Ecto neural progenitor cell (in vitro differentiated cells): ENCODE measurements at regions not wholly inside any gene's neighbourhood (a gene's known extent, or its start where the extent isn't known, plus 50 kb on each side); places are given as distances from the start of the nearest gene placed in this dataset.
"Not testable (repeated sequence)": the region's sequence is repeated elsewhere in the genome, so short reads cannot be mapped to it uniquely, and the experiment has no call there.

ENCODE experiments used
- DNase-seq: peaks from one replicate; pipeline ENCODE4 v3.0.0-alpha.2; 2018; ENCODE audit warnings: low spot score

DNA sequence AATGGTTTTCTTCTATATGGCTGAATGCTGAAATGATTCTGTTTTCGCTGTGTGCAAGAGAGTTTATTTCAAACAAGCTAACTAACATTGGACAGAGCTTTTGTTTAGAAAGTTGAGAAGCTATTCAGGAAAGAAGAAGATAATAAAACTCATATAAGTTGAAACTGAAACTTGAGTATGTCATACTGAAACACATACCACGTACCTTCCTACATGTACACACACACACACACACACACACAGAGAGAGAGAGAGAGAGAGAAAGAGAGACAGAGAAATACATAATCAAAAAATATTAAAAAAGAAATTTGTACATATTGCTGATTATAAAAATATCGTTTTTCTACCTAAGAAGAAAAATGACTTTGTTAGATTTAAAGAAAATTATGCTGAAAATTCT, 561.9 kb upstream of the KCND2 start:
- DNase-seq, result no peak

DNA sequence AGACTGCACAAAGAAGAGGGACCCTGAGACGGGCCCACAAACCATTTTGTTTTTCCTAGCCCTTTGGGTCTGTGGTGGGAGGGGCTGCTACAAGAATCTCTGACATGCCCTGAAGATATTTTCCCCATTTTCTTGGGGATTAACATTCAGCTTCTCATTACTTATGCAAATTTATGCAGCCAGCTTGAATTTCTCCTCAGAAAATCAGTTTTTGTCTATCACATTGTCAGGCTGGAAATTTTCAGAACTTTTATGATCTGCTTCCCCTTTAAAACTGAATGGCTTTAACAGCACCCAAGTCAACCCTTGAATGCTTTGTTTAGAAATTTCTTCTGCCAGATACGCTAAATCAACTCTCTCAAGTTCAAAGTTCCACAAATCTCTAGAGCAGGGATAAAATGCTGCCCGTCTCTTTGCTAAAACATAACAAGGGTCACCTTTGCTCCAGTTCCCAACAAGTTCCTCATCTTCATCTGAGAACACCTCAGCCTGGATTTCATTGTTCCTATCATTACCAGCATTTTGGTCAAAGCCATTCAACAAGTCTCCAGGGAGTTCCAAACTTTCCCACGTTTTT, 560.0 kb upstream of the KCND2 start:
- DNase-seq, result no peak

DNA sequence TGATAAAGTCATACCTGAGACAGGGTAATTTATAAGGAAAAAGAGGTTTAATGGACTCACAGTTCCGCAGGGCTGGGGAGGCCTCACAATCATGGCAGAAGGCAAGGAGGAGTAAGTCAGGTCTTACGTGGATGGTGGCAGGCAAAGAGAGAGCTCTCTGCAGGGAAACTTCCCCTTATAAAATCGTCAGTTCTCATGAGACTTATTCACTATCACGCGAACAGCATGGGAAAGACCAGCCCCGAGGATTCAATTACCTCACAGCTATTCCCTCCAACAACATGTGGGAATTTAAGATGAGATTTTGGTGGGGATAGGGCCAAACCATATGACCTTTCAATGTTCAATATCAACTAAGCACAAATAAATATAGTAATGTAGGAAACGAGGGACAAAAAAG, 559.4 kb upstream of the KCND2 start:
- no peak for DNase-seq

DNA sequence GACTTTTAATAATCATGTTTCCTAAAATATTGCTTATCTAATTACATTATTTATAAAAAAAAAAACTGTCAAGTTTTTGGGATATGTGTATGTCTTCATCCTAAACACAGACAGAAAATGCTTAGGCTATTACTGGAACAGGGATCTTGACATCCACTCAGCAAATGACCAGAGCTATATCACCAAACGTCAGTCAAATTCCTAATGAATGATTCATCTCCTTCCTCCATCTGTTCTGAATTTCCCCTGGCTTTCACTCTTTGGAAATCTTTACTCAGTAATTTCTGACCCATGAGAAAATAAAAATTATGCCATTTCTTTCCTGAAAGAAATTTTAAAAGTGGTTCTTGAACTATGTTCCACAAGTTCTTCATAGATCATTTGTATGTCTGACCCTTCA, 552.4 kb upstream of the KCND2 start:
- no peak for DNase-seq

DNA sequence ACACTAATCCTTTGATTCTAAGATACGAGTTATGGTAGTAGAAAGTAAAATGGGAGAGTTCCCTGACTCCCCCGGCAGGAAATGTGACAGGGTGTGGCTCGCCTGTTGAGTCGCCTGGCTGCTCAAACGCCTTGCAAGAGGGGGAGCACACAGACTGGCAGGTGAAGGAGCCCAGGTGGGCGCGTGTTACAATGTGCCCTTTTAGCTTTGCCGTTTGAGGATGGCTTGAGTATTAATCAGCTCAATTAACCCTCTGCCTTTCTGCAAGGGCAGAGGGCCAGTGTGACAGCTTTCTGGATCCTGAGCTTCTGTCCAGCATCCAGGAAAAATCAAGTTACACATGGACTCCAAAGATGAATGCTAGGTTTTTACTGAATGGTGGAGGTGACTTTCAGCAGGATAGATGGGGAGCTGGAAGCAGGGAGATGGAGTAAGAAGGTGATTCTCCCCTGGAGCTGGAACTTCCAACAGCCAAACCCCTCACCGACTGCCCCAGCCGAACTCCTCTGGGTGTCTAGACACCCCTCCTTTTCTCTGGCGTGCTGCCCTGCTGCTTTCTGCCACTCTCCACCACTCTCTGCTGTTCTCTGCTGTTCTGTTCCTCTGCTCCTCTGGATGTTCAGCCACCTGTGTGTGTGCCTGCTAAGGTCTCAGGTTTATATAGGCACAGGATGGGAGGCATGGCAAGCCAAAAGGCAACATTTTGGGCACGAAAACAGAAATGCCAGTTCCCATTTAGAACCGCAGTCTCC, 548.8 kb upstream of the KCND2 start:
- no peak for DNase-seq

DNA sequence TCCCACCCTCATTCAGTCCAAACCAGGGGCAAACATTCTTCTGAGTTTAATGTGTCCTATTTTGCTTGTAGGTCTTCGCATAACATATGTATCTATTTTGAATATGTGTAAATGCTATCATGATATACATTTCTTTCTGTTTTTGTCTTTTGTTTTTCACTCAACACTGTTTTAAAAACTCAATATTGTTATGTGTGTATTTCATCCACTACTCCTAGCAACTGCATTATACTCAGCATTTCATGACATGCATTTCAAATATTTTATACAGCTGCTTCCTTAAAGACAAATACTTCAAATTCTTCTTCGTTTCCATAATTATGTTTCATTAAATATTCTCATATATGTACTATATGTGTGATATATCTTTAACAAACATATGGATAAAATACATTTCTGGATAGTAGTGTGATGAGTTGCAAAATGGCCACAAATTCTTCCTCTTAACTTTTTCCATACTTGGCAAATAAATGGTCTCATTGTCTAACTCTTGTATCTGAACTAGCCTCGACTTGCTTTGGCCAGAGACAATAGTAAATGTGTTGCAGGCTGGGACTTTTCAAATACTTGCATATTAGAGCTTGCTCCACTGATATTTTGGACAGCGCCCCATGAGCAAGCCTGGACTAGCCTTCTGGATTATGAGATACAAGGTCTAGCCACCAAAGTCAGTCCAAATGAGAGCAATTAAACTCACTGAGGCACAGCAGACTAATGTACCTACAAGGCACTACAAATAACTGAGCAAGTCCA, 539.7 kb upstream of the KCND2 start:
- no peak for DNase-seq

DNA sequence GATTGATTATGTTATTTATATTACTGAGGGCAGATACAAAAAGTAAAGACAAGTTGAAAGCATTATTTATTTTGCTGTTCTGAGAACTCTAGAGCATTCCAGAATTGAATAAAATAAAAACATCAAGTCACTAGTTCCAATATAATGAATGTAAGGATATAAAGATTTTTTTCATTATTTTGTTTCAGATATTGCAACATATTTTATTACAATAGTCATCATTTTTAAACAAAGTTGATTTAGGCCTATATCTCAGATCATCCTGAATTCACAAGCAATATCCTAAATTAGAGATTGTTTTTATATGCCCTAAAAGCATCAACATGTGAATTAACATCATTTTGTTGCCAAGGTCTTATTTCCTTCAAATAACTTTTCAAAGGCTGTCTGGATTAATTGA, 535.6 kb upstream of the KCND2 start:
- no peak for DNase-seq

DNA sequence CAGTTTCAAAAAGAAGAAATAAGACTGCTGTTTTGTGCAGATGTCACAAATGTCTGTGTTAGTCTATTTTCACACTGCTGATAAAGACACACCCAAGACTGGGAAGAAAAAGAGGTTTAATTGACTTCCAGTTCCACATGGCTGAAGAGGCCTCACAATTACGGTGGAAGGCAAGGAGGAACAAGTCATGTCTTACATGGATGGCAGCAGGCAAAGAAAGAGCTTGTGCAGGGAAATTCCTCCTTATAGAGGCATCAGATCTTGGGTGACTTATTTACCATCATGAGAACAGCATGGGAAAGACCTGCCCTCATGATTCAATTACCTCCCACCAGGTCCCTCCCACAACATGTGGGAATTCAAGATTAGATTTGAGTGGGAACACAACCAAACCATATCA, 527.7 kb upstream of the KCND2 start:
- not testable (repeated sequence) for DNase-seq

DNA sequence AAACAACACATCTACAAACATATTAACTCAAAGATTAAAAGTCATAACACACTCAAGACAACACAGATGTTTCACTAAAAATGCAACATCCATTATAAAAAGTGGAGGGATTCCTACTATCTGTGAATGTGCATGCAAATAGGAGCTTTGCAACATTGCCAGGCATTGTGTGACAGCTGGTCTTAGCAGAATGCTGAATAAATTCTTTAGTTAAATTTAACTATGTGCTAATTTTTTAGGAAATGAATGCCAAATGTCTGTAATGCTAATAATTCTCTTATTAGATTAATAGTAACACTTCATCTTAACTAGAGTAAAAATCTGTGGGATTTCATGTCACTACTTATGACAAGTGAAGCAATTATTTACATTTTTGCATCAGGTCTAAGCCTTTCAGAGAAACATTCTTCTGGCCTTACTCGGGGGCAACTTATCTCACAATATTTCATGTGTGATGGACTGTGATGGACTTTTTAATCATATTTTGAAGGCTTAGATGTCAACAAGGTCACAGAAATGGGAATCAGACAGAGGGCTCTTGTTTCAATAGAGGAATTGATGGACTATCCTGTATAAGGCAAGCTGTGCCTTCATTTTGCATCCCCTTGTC, 524.6 kb upstream of the KCND2 start:
- no peak for DNase-seq

DNA sequence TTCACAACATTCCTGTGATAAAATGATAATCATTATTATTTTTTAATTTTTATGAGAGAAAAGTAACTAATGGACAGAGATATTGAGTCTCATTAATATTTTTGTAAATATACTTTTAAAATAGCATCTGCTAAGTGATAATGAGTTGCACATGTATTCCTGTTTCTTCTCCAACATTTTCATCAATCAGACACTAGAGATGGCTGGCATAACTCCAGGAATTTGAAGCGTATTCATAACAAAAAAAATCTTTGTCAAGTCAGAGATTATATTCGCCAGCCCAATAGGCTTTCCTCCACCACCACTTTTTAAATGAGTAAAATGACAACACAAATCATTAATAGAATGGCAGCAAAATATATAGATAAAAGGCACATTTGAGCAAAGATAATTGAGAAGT, 524.0 kb upstream of the KCND2 start:
- no peak for DNase-seq

DNA sequence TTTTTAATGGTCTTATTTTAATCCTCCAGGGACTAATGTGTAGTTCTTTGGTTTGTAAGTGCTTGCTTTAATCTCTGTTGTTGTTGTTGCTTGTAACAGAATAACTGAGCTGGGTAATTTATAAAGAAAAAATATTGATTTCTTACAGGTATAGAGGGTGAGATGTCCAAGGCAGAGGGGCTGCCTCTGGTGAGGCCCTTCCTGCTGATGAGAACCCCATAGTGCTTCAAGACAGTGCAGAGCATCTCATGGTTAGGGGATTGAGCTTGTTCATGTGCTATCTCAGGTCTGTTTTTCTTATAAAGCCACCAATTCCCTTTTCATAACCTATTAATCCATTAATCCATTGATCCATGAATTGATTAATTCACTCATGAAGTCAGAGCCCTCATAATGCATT, 516.3 kb upstream of the KCND2 start:
- no peak for DNase-seq

DNA sequence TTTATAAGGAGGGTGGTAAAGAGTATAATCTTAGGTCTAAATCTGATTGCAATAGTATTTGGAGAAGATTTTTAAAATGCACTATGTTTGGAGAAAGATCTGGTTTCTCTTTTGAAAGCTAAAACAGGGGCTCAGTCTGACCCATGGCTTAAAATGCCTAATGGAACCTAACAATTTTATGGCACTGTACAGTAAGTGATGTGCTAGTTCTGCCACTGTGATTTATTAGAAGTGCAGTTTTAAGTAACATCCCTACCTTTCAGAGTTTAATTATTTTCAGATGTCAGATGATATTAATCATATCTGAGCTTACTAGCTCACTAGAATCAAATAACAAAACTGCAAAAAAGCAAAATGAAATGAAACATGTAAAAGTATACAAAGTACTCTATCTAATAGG, 514.7 kb upstream of the KCND2 start:
- no peak for DNase-seq

DNA sequence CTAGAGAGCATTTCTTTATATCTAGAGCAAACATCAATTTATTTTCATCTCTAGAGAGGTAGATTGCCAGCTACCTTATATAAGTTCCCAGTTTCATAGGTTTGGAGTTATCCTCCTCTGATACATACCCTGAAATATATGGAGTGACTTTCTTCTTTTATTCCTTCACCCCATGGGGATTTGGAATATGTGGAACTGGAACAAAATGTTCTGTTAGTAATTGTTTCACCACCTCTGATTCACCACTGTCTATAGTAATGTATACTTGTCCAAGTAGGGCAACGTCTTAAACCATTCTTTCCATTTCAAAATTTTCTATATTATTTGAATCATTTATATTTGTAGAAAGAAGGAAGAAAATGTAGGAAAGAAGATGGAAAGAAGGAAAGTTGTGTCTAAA, 511.2 kb upstream of the KCND2 start:
- no peak for DNase-seq

DNA sequence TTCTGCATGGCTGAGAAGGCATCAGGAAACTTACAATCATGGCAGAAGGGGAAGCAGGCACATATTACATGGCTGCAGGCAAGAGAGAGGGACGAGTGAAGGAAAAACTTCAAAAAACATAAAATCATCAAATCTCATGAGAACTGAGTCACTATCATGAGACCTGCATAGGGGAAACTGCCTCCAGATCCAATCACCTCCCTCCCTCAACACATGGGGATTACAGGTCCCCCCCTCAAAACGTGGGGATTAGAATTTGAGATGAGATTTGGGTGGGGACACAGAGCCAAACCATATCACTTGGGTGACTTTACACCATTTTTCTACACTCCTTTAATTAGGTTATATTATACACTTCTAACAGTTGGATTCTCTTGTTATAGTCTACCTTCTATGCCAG, 490.7 kb upstream of the KCND2 start:
- no peak for DNase-seq

DNA sequence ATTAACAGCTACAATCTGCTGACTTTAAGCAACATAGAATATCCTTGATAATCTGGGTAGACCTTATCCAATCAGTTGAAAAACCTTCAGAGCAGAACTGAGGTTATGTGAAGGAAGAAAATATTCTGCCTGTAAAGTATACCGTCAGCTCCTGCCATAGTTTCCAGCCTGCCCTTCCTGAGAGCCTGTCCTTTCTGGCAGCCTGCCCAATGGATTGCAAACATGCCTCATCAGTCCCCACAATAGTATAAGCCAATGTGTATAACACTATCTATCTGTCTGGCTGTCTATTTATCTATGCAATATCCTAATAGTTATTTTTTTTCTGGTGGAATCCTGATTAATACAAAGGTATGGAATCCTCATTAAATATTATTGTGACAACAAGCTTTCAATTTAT, 489.2 kb upstream of the KCND2 start:
- no peak for DNase-seq

DNA sequence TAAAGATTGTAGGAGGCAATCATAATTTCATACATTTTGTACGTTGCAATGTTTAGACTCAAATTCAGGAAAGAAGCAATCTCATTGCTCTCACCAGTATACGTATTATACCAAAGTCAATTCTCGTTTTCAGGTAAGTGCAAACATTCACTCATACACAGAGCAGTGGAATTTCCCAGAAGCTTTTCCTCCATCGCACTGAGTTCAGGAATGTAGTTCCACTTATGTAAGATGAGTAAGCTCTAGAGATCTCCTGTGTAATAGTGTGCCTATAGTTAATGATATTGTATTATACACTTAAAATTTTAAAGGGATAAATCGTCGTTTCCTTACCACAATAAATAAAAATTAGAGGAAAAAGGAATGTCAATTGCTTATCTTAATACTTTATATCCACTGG, 470.8 kb upstream of the KCND2 start:
- no peak for DNase-seq

DNA sequence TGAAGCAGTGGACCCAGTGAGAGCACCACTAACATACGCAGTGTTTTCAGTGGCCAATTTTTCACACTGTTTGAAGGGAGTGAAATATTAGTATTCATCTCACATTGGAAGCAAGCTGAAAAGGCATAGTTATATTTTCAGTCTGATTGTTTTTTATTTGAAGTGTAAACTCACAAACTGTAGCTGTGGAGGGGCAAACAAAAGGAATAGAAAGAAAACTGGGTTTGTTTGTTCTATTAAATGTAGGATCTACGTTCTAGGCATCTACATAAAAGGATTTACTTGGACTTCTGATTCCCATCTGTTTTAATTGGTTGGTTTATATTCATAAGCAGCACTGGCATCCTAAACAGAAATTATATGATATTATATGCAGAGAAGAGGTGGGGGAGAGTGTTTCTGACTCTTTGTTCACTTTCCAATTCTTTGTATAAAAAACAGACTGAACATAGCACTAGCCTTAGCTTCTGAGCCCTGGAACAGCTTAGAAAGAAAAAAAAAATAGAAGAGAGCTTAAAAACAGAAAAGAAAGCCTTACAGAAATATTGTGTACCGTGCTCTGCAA, 447.8 kb upstream of the KCND2 start:
- no peak for DNase-seq

DNA sequence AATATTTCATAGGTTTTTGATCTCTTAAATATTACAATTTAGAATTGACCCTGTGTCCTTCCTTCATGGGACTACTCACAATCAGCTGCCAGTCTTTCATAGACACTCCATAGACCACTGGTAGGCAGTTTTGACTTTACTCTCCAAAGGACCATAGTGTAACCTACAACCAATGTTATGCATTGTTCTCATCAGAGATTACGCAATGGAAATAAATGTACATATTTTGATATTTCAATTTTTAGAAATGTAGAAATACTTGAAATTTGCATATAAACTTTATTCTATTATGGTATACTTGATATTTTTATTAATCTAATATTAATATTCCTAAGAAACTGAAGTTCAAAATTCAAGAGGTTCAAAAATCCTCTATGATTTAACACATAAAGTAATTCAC, 446.4 kb upstream of the KCND2 start:
- no peak for DNase-seq

DNA sequence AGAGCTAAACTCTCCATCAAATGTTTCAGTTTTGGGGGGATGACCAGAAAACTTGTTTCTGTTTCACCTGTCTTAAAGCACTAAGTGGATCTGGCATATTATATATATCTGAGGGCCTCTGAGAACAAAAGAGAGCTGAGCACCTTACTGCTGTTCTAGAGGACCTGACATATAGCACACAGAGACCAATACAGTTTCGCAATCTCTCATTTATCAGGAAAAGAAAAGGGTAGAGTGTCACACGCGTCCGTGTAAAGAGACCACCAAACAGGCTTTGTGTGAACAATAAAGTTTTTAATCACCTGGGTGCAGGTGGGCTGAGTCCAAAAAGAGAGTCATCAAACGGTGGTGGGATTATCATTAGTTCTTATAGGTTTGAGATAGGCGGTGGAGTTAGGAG, 434.5 kb upstream of the KCND2 start:
- DNase-seq, result no peak

DNA sequence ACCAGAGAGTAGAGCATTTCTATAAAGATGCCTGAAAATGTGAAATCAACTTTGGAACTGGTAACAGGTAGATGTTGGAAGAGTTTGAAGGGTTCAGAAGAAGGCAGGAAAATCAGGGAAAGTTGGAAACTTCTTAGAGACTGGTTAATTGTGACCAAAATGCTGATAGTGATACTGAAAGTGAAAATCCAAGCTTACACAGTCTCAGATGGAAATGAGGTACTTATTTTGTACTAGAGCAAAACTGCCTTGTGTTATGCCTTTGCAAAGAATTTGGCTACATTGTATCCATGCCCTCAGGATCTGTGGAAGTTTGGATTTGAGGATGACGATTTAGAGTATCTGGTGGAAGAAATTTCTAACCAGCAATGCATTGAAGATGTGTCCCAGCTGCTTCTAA, 430.6 kb upstream of the KCND2 start:
- DNase-seq, result no peak

DNA sequence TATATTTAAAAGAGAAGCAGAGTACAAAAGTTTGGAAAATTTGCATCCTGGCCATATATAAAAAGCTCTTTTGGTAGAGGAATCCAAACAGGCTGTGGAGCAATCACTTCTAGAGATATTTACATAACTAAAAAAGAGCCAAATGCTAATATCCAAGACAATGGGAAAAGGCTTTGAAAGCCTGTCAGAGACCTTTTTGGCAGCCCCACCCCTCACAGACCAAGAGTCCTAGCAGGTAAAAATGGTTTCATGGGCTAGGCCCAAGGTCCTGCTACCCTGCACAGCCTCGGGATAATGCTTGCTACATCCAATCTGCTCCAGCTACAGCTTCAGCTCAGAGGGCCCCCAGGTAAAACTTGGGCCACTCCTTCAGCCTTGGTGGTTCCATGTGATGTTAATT, 430.2 kb upstream of the KCND2 start:
- no peak for DNase-seq

DNA sequence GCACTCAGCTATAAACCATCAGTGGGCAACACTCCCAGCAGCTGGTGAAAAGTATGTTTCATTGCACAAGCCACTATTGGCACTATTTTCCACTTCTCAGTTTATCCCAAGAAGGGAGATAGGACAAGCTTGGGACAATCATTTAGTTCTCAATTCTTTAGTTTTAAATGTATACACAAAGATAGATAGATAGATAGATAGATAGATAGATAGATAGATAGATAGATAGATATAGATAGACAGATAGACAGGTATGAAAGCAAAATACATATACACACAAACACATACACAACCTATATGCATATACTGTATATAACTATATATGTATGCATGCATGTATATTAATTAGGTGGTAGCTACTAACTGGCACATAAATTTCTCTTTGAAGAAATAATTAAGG, 411.6 kb upstream of the KCND2 start:
- DNase-seq, result no peak

DNA sequence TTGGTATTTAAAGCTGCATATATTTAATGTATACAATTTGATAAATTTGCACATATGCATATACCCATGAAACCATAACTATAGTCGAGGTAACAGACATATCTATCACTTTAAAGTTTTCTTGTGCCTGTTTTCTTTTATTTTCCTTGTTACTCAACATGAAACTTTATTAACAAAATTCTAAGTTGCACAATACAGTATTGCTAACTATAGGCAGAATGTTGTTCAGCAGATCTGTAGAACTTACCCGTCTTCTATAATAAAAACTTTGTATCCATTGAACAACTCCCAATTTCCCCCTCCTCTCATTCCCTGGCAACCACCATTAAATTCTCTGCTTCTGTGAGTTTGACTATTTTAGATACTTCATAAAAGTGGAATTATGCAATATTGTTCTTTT, 404.6 kb upstream of the KCND2 start:
- DNase-seq, result no peak
